ENCODE measurements at regions not wholly inside any gene's neighbourhood (a gene's known extent, or its start where the extent isn't known, plus 50 kb on each side); places are given as distances from the start of the nearest gene placed in this dataset.
A peak's percentile ranks its signal among the peaks of the same experiment; 100 is the strongest.

GRCh38 chr1:55839221-55839620 lies 624.1 kb upstream of the USP24 start:
- no peak for DNase-seq

GRCh38 chr1:55836086-55836485 lies 620.9 kb upstream of the USP24 start:
- DNase-seq: no peak

GRCh38 chr1:55833529-55834091 lies 618.4 kb upstream of the USP24 start:
- no peak for DNase-seq

GRCh38 chr1:55831759-55832158 lies 616.6 kb upstream of the USP24 start:
- DNase-seq: no peak

- no peak for DNase-seq
These were observed 612.9 kb upstream of the USP24 start for GRCh38 chr1:55828044-55828443.

GRCh38 chr1:55827350-55827749 lies 612.2 kb upstream of the USP24 start:
- no peak for DNase-seq

- no peak for DNase-seq
These were observed 611.4 kb upstream of the USP24 start for GRCh38 chr1:55826381-55827080.

- no peak for DNase-seq
These were observed 610.3 kb upstream of the USP24 start for GRCh38 chr1:55825461-55825860.

- DNase-seq: no peak
These were observed 609.1 kb upstream of the USP24 start for GRCh38 chr1:55824251-55824640.

- no peak for DNase-seq
These were observed 608.5 kb upstream of the USP24 start for GRCh38 chr1:55823541-55824250.

GRCh38 chr1:55822891-55823290 lies 607.7 kb upstream of the USP24 start:
- no peak for DNase-seq

GRCh38 chr1:55821234-55821633 lies 606.1 kb upstream of the USP24 start:
- no peak for DNase-seq

GRCh38 chr1:55820501-55820900 lies 605.3 kb upstream of the USP24 start:
- DNase-seq: peak; percentile 68

GRCh38 chr1:55819011-55819410 lies 603.8 kb upstream of the USP24 start:
- DNase-seq: no peak

- no peak for DNase-seq
These were observed 601.6 kb upstream of the USP24 start for GRCh38 chr1:55816456-55817426.

GRCh38 chr1:55815745-55816455 lies 600.7 kb upstream of the USP24 start:
- no peak for DNase-seq

- no peak for DNase-seq
These were observed 599.8 kb upstream of the USP24 start for GRCh38 chr1:55814967-55815366.

- DNase-seq: no peak
These were observed 598.5 kb upstream of the USP24 start for GRCh38 chr1:55813618-55814017.

GRCh38 chr1:55812281-55812680 lies 597.1 kb upstream of the USP24 start:
- no peak for DNase-seq

- no peak for DNase-seq
These were observed 593.1 kb upstream of the USP24 start for GRCh38 chr1:55808263-55808662.

GRCh38 chr1:55803429-55803828 lies 588.3 kb upstream of the USP24 start:
- DNase-seq: no peak

- no peak for DNase-seq
These were observed 586.3 kb upstream of the USP24 start for GRCh38 chr1:55801481-55801880.

- no peak for DNase-seq
These were observed 585.3 kb upstream of the USP24 start for GRCh38 chr1:55800503-55800902.
